CD4-positive, alpha-beta T cell treated with Interferon gamma for 1 hour (primary cell): ENCODE measurements at regions not wholly inside any gene's neighbourhood (a gene's known extent, or its start where the extent isn't known, plus 50 kb on each side); places are given as distances from the start of the nearest gene placed in this dataset.

ENCODE experiments used
- DNase-seq: peaks from one replicate; pipeline ENCODE4 v3.0.0-alpha.2; 2020

- no peak for DNase-seq
Observed at GRCh38 chr17:77637818-77638575, 320.5 kb upstream of the TNRC6C start.

DNA sequence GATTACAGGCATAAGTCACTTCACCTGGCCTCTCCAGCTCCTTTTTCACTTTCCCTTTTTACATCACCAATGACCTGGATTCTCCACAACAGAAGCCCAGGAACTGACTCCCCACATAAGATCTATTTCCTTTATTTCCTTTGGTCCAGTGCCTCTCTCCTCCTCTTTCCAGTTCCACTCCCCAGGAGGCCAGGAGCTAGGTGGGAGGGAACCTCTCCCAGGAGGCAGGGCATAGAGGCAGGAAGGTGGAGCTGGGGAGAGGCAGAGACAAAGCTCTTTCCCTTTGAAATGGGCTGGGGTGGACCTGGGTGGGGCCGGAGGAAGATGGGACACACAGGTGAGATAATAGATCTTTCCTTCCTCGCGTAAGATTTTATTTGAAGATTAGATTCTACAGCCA lies 318.3 kb upstream of the TNRC6C start:
- DNase-seq = no peak

- DNase-seq = no peak
Observed at GRCh38 chr17:77640916-77641605, 317.4 kb upstream of the TNRC6C start.

DNA sequence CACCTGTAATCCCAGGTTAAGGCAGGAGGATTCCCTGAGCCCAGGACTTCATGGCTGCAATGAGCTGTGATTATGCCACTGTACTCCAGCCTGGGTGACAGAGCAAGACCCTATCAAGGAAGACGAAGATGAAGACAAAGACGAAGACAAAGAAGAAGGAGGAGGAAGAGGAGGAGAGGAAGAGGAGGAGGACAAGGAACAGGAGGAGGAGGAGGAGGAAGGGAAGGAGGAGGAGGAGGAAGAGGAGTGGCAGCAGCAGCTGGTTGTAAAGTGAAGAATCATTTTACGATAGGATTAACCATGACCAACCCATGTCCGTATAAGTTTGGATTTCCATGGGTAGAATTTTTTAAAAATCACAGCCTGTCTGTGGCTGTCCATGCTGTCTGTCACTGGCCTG lies 316.8 kb upstream of the TNRC6C start:
- DNase-seq = no peak

GRCh38 chr17:77644181-77645071 lies 314.1 kb upstream of the TNRC6C start:
- no peak for DNase-seq

DNA sequence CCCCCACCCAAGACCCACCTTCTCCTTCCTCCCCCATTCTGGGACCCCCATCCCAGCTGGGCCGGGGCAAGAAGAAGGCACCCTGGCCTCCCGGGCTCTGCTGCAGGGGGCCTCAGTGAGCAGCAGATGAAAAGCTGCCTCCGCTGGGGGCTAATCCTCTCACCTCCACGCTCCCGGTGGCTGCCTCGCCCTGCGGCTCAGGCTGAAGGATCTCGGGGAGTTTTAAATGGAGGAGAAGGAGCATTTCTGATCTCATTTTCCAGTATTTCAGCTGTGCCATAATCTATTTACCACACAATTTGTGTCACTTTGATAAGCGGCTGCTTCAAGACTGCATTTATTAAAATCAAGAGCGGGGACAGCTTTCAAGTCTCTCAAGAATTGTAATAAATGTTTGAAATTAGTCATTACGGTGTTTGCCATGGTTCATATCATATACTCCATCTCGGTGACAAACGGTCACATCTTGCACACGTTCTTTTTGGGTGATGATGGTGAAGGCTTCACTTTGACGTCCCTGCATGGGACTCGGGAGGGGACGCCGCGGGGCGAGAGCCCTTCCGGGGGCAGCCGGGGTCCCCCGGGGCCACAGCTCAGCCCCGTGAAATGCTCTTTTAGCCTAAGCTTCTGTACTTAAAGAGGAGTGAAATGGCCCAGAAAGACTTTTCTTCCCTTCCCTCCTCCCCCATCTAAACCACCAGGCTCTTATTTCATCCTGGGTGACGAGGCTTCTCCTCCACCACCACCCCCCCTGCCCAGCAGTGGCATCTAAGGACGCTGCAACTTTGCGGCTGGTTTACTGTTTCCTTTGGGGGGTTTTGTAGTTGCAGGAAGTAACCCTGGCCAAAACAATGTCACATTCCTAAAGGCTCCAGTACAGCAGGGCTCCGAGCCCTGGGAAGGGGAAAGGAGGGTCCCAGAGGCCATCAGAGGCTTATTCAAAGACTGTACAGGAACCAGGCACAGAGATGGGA lies 313.1 kb upstream of the TNRC6C start:
- DNase-seq = peak; percentile 36

GRCh38 chr17:77646046-77646430 lies 312.5 kb upstream of the TNRC6C start:
- DNase-seq = no peak

DNA sequence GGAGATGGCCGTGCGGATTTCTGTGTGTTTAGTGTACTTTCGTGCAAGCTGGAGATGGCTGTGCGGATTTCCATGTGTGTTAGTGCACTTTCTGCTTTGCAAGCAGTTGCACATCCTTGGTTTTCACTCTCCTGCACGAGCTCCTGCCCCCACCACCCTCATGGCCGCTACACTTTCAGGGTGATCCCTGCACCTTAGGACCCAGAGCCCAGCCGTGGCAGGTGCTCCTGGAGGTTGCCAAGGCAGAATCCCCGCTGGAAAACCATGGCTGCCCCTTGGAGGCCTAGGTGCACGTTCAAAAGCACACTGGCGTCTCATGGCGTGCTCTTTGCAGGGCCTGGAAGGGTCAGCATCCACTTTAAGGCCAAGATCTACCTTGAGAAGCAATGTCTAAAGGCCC lies 311.0 kb upstream of the TNRC6C start:
- DNase-seq = no peak

GRCh38 chr17:77649717-77650211 lies 308.7 kb upstream of the TNRC6C start:
- DNase-seq = no peak

- DNase-seq = no peak
Observed at GRCh38 chr17:77651988-77652387, 306.5 kb upstream of the TNRC6C start.

DNA sequence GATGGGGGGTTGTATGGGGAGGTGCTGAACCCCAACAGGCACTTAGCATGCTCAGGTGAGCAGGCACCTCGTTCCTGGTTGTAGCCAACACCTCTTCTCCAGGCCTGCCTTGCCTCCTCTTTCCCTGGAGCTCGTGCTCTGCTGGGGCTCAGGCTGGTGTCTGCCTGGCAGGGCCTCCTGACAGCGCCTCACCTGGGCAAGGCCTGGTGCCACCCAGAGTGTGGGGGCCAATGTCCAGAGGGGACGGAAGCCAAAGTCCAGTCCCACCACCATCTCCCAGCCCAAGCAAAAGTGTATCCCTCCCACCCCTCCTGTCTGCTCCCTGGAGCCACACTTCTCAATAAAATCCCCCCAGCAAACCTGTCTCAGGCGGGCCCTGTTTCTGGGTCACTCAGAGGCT lies 304.2 kb upstream of the TNRC6C start:
- DNase-seq = no peak

- no peak for DNase-seq
Observed at GRCh38 chr17:77654850-77655249, 303.7 kb upstream of the TNRC6C start.

DNA sequence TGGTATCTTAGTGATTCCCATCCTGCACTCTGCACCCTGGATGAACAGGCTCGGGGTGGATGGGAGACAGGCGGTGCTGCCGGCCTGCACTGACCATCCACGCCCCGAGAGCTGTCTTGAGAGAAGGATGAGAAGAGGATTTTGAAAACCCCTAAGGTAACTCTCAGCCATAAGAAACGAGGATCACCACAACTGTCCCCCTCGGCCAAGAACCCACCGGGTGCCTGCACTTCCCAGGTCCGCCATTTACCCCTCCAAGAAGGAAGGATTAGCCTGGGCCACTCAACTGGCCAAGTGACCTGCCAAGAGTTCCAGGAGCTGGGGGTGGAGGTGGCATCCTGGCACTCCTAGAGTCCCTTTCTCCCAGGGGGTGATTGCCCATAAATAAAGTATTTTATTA lies 302.4 kb upstream of the TNRC6C start:
- DNase-seq = no peak

GRCh38 chr17:77657839-77658238 lies 300.7 kb upstream of the TNRC6C start:
- DNase-seq = no peak

DNA sequence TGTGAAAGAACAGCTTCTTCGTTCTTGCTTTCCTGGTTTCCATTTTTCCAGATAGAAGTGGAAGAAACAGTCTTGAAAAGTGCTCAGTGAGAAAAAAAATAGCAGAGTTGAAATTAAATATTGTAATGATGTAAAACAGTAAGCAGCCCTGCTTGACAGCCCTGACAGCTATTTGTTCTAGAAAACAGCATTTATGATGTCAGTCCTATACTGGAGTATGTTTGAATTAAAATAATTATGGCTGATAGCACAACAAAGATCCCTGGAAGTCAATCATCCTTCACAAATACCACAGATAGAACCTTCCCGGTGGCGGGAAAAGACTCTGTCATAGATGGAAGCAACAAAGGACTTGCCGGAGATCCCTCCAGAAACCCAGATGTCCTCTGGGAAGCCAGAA lies 298.0 kb upstream of the TNRC6C start:
- no peak for DNase-seq

DNA sequence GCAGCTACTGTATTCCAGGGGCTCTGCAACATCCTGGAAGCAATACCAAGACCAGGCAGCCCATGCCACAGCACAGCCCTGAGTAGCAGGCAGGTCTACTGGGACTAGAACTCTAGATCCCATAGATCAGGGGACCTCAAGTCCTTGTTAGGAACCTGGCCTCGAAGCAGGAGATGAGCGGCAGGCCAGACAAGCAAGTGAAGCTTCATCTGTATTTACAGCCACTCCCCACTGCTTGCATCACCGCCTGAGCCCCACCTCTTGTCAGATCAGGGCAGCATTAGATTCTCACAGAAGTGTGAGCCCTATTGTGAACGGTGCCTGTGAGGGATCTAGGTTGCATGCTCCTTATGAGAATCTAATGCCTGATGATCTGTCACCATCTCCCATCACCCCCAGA lies 295.7 kb upstream of the TNRC6C start:
- no peak for DNase-seq

DNA sequence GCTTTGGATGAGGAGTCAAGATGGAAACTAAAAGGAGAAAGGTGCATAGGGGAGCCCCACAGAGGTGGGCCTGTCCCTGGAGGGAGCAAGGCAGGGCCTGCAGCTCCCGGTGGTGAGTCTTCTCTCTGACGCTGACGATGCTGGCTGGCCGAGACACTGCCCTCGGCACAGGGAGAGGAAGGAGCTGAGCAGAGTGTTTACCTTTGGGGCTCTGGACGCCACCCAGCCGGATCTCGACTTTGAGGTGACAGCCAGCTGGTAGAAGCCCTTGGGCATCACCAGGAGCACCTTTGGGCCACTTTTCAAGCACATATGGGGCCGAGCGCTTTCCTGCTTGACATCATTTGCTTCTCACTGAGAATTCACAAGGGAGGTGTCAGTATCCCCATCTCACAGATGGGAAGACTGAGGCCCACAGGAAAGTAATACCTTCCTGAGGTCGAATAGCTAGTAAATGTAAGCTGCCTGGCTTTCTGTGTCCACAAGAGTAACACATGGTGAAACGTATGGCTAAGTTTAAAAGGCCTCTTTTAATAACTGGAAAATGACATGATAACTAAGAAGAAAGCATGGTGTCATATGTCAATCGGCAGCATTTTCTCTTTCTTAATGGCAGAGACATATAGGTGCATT lies 294.3 kb upstream of the TNRC6C start:
- DNase-seq = no peak

DNA sequence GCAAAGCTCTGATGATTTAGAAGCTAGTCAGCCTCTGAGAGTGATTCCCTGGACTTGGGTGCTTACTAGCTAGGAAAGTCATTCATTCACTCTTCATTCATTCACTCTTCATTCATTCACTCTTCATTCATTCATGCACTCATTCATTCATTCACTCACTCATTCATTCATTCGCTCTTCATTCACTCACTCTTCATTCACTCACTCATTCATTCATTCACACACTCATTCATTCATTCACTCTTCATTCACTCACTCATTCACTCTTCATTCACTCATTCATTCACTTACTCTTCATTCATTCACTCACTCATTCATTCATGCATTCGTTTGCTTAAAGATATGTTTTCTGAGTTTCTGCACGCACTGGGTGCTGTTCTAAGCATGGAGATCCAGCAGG lies 292.7 kb upstream of the TNRC6C start:
- no peak for DNase-seq

DNA sequence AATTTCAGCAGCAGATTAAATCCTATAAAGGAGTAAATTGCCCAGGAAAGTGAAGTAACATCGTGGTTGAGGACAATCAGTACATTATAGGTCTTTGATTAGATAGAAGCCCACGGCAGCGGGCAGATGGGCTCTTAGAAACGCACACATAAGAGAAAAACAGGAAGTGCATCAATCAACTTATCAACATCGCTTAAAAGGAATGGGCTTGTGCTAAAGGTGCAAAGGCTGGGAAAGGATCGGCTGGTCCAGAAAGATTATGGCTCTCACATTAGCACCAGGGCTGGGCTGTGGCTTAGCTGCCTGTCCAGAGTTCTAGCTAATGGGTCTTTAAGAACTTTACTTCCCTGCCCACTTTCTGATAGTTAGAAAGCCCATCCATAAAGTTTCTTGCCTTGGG lies 292.0 kb upstream of the TNRC6C start:
- DNase-seq = no peak

DNA sequence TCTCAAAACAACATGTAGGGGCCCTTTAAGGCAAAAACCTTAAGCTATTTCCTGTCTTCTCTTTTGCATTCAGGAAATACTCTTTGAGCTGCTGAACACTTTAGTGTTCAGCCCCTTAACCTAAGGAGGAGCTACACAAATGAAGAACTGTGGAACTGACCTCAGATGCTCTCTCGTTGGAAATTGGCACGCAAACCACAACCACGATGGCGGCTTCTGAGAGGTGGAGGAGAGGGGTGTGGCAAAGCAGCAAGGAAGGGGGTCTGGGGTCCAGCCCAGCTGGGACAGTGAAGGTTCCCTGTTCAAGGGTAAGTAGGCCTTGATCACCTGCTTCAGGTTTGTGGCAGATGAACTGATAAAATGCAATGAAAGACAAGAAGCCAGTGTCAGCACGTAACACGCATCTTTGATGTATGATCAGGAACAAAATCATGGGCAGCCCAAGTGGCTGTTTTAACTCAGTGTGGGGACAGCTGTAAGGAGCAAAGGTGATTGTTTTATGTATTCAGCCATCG lies 291.6 kb upstream of the TNRC6C start:
- peak; percentile 49 for DNase-seq

DNA sequence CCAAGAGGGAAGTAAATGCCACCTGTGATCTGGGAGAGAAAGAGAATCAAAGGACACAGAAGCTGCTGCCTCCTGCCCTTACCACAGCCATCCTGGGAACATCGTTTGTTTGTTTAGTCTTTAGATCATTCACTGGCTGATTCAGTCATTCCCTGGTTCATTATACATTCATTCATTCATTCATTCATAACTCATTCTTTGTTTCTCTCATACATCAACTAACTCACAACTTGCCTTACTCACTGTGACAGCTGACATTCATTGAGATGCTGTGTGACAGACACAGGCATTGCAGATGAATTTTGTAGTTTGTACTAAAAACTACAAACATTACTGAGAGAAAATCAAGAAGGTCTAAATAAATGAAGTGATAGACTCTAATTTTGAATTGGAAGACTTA lies 291.0 kb upstream of the TNRC6C start:
- no peak for DNase-seq

- DNase-seq = no peak
Observed at GRCh38 chr17:77668518-77668917, 290.0 kb upstream of the TNRC6C start.
